Esophagus muscularis mucosa (tissue), 4 donors: ENCODE measurements at regions not wholly inside any gene's neighbourhood (a gene's known extent, or its start where the extent isn't known, plus 50 kb on each side); places are given as distances from the start of the nearest gene placed in this dataset.

Experiments used
- DNase-seq: peaks from one replicate; pipeline ENCODE4 v3.0.0-alpha.2; 2017; ENCODE audit errors: extremely low spot score
- H3K27ac ChIP-seq, 4 donors: fragments of 200-600 bp; sonication (generic); replicated peaks in 1 of 4; 1 replicate in 3 of 4; 2 replicates in 1 of 4; pipeline ENCODE4 v1.5.1; 2016 to 2019; ENCODE audit warnings: mild to moderate bottlenecking in 1 of 4
- H3K27me3 ChIP-seq, 4 donors: fragments of 200-600 bp; sonication (generic); one replicate each; pipeline versions ENCODE4 v1.5.1 to v1.6.0; 2016 to 2019
- H3K36me3 ChIP-seq, 4 donors: fragments of 200-600 bp; sonication (generic); one replicate each; pipeline ENCODE4 v1.5.1; 2016 to 2019
- H3K4me1 ChIP-seq, 4 donors: fragments of 200-600 bp; sonication (generic); one replicate each; pipeline ENCODE4 v1.5.1; 2016 to 2019
- H3K4me3 ChIP-seq, 4 donors: fragments of 200-600 bp; sonication (generic); 1 replicate in 2 of 4; 2 replicates in 2 of 4; pipeline ENCODE4 v1.5.1; 2016 to 2019; ENCODE audit warnings: mild to moderate bottlenecking in 4 of 4, moderate library complexity in 1 of 4
- H3K9me3 ChIP-seq, 4 donors: fragments of 200-600 bp; sonication (generic); 1 replicate in 3 of 4; 2 replicates in 1 of 4; pipeline ENCODE4 v1.5.1; 2016 to 2019
- EP300 ChIP-seq: sonication (generic); formaldehyde crosslinking; IDR thresholded peaks from one replicate; pipeline ENCODE4 v1.6.1; 2017; ENCODE audit warnings: antibody characterized with exemption
- POLR2A ChIP-seq: fragments of 450-650 bp; IDR thresholded peaks from one replicate; pipeline ENCODE4 v1.6.1; 2017; ENCODE audit warnings: antibody characterized with exemption, moderate library complexity, mild to moderate bottlenecking, low read depth
- POLR2AphosphoS5 ChIP-seq, 2 donors: sonication (generic); formaldehyde crosslinking; IDR thresholded peaks; one replicate each; pipeline ENCODE4 v1.6.1; 2017; ENCODE audit warnings: antibody characterized with exemption in 2 of 2
- WGBS: methylation state at CpG from one replicate; pipeline ENCODE4 v1.1.5; 2018; 5-methylcytosine and 5-hydroxymethylcytosine counted together
- intact Hi-C: fragments of 100-400 bp; cut with DNase I; formaldehyde crosslinking; loops from one replicate; pipeline ENCODE4 v1.15.1; 2023
- TF ChIP-seq, protein P1 (sequence below), 3 experiments: fragments of 200-600 bp in 2 of 3; fragments of 450-650 bp in 1 of 3; sonication (generic) in 2 of 3; IDR thresholded peaks; one replicate each; pipeline ENCODE4 v1.5.1; 2017 to 2019; ENCODE audit warnings: antibody characterized with exemption in 3 of 3, mild to moderate bottlenecking in 2 of 3, moderate library complexity in 1 of 3

DNA sequence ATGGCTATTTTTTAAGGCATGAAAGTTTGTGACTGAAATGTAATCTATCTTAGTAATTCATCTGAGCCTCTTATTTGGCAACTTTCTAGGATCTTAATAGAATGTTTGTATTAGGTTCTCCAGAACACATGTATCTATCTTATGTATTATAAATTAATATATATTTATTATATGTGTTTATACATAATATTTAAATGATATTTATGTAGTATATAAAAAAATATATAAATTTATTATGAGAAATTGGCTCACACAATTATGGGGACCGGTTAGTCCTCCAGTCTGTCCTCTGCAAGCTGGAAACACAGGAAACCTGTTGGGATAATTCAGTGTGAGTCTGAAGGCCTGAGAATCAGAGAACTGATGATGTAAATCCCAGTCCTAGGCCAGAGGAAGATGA lies 155.7 kb downstream of the AMY1C start:
- no peak for DNase-seq
- no peaks in the 10 kb centered on the region for H3K27me3 ChIP-seq
- intact Hi-C loops, result no loop called here
- H3K27ac ChIP-seq, result no peak overlapping the region
- TF ChIP-seq POLR2AphosphoS5 (IDR thresholded peaks at IDR 0.05) (no peak), EP300 (no peak), POLR2A (no peak)
- TF ChIP-seq, protein P1, sequence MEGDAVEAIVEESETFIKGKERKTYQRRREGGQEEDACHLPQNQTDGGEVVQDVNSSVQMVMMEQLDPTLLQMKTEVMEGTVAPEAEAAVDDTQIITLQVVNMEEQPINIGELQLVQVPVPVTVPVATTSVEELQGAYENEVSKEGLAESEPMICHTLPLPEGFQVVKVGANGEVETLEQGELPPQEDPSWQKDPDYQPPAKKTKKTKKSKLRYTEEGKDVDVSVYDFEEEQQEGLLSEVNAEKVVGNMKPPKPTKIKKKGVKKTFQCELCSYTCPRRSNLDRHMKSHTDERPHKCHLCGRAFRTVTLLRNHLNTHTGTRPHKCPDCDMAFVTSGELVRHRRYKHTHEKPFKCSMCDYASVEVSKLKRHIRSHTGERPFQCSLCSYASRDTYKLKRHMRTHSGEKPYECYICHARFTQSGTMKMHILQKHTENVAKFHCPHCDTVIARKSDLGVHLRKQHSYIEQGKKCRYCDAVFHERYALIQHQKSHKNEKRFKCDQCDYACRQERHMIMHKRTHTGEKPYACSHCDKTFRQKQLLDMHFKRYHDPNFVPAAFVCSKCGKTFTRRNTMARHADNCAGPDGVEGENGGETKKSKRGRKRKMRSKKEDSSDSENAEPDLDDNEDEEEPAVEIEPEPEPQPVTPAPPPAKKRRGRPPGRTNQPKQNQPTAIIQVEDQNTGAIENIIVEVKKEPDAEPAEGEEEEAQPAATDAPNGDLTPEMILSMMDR (IDR thresholded peaks at IDR 0.05), result no peak
- H3K9me3 ChIP-seq, result no peaks in the 10 kb centered on the region
- WGBS, result 87% methylated on average over 1 of the region's 1 CpG
- H3K4me3 ChIP-seq, result no peak overlapping the region
- H3K4me1 ChIP-seq, result no peaks in the 10 kb centered on the region
- H3K36me3 ChIP-seq, result no peaks in the 10 kb centered on the region

DNA sequence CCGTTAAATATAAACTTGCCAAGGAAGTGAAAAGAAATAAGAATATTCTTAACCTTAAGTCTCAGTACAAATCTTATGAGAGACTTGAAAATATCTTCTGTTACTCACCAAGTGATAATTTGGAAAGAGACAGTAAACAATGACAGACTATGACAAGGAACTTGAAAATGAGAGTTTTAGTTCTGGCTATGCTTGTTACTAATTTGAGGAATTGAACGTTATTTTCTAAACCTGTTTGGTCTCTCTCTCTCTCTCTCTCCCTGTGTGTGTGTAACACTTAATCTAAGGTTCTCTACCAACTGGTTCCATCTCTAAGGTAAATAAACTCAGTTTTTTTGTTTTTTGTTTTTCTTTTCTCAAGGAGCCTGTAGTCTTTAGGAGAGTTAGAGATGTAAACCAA lies 161.8 kb downstream of the AMY1C start:
- H3K27me3 ChIP-seq, result no peaks in the 10 kb centered on the region

DNA sequence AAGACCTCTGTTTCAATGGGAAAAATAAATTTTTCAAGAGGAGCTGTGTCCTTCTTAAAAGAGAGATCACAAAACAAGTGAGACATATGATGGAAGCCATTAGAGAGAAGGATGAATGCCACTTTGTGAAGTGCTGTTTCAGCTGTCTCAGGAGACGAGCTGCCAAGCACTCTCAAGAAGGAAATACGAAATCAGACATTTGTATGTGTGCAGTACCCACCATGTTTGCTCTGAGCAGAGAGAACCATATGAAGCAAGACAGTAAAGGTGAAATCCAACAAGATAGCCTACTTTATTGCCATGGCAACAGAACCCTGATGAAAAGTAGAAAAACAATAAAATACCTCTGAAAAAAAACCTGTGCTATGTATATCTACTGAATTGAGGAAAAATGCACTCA lies 168.1 kb downstream of the AMY1C start:
- intact Hi-C loops, result no loop called here
- H3K27me3 ChIP-seq, result no peaks in the 10 kb centered on the region
- TF ChIP-seq, protein P1 (IDR thresholded peaks at IDR 0.05), result no peak
- TF ChIP-seq POLR2AphosphoS5 (IDR thresholded peaks at IDR 0.05) (no peak), POLR2A (no peak), EP300 (no peak)
- H3K9me3 ChIP-seq, result no peaks in the 10 kb centered on the region
- H3K27ac ChIP-seq, result no peak overlapping the region
- 49% methylated on average over 2 of the region's 2 CpGs for WGBS
- no peaks in the 10 kb centered on the region for H3K36me3 ChIP-seq
- DNase-seq, result no peak
- no peak overlapping the region for H3K4me3 ChIP-seq
- no peaks in the 10 kb centered on the region for H3K4me1 ChIP-seq

More for the DNA sequence above, 161.8 kb downstream of the AMY1C start:
- TF ChIP-seq, protein P1 (IDR thresholded peaks at IDR 0.05), result no peak
- TF ChIP-seq POLR2A (no peak), EP300 (no peak), POLR2AphosphoS5 (IDR thresholded peaks at IDR 0.05) (no peak)
- DNase-seq, result no peak
- H3K36me3 ChIP-seq, result no peaks in the 10 kb centered on the region
- 68% methylated on average over 2 of the region's 2 CpGs for WGBS
- intact Hi-C loops, result no loop called here
- H3K9me3 ChIP-seq, result no peaks in the 10 kb centered on the region
- no peaks in the 10 kb centered on the region for H3K4me1 ChIP-seq
- no peak overlapping the region for H3K27ac ChIP-seq
- no peak overlapping the region for H3K4me3 ChIP-seq

DNA sequence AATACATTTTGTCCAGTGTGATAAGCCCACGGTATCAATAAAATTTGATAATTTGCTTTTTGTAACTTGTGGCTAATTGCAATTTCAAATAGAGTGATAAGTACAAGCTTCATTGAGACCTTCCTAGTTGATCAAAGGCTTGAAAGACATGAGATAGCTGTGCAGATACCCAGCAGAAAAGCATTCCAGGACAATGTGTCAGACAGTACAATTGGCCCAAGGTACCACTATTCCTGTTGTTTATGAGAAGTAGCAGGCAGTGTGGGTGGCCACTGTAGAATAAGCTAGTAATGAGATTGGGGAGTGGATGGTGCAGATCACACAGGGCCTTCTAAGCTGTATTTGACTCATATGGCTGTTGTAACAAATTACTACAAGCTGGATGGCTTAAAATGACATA lies 182.2 kb downstream of the AMY1C start:
- TF ChIP-seq EP300 (no peak), POLR2A (no peak), POLR2AphosphoS5 (IDR thresholded peaks at IDR 0.05) (no peak)
- TF ChIP-seq, protein P1 (IDR thresholded peaks at IDR 0.05), result no peak
- Histone ChIP-seq H3K4me1 (no peaks in the 10 kb centered on the region), H3K36me3 (no peaks in the 10 kb centered on the region), H3K27ac (no peak overlapping the region), H3K9me3 (peaks cover 0 to 2% (median 0%) of the 10 kb centered on the region in 4 donors), H3K27me3 (no peaks in the 10 kb centered on the region), H3K4me3 (no peak overlapping the region)
- WGBS, result 79% methylated on average over 1 of the region's 1 CpG
- DNase-seq, result no peak
- intact Hi-C loops, result no loop called here

DNA sequence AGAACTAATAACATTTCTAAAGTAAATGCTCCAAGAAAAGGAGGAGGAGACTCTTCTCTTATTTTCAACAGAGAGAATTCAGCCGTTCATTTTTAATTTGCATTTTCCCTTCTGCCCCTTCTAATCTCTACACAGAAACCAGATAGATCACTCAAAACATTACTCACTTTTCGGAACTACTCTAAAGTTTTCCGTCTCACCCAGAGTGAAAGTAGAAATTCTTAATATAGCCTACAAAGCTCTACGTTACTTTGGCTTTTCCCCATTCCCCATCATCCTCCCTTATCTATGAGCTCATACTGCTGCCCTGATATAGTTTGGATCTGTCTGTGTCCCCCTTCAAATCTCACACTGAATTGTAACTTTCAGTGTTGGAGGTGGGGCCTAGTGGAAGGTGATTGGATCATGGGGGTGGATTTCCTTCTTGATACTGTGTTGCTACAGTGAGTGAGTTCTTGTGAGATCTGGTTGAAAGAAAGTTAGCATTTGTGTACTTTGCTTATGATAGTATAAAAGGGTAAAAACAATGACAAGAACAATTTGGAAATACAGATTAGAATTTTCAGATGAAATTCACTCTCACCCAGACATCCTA lies 188.2 kb downstream of the AMY1C start:
- 78% methylated on average over 4 of the region's 4 CpGs for WGBS
- TF ChIP-seq EP300 (no peak), POLR2A (no peak), POLR2AphosphoS5 (IDR thresholded peaks at IDR 0.05) (no peak)
- TF ChIP-seq, protein P1 (IDR thresholded peaks at IDR 0.05), result no peak
- no peaks in the 10 kb centered on the region for H3K9me3 ChIP-seq
- no peaks in the 10 kb centered on the region for H3K4me1 ChIP-seq
- H3K4me3 ChIP-seq, result no peak overlapping the region
- no peak overlapping the region for H3K27ac ChIP-seq
- intact Hi-C loops, result no loop called here
- no peaks in the 10 kb centered on the region for H3K27me3 ChIP-seq
- DNase-seq, result no peak
- H3K36me3 ChIP-seq, result no peaks in the 10 kb centered on the region
